Prostate gland (tissue), 2 donors: ENCODE measurements at regions not wholly inside any gene's neighbourhood (a gene's known extent, or its start where the extent isn't known, plus 50 kb on each side); places are given as distances from the start of the nearest gene placed in this dataset.

ENCODE experiments used
- POLR2A ChIP-seq: fragments of 450-650 bp; IDR thresholded peaks from one replicate; pipeline ENCODE4 v1.6.1; 2016; ENCODE audit warnings: antibody characterized with exemption, mild to moderate bottlenecking
- POLR2AphosphoS5 ChIP-seq: sonication (generic); formaldehyde crosslinking; IDR thresholded peaks from one replicate; pipeline ENCODE4 v1.6.1; 2017; ENCODE audit warnings: antibody characterized with exemption
- TF ChIP-seq, protein P1 (sequence below), 4 experiments: fragments of 200-600 bp in 2 of 4; fragments of 450-650 bp in 2 of 4; sonication (generic) in 2 of 4; IDR thresholded peaks; 1 replicate in 3 of 4; 2 replicates in 1 of 4; pipeline ENCODE4 v1.5.1; 2016 to 2019; ENCODE audit warnings: antibody characterized with exemption in 4 of 4, mild to moderate bottlenecking in 2 of 4, moderate library complexity in 2 of 4

DNA sequence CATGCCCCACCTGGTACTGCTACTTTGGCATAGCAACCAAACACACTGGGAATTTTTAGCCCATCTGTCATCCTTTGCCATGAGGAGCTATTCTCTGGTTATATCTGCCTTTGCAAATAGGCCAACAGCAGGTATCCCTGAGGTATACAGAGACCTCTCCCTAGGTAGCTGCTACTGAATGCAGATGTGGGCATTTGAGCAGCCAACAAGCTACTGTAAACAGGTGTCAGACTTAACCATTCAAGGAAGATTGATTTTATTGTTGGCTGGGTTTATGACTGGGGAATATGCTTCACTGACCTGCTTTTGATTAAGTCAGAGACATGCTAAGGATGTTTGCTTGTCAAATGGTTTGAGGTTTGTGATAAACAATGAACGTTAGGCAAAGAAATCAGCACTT lies 183.2 kb downstream of the OXSM start:
- no peak for TF ChIP-seq POLR2AphosphoS5
- TF ChIP-seq, protein P1, sequence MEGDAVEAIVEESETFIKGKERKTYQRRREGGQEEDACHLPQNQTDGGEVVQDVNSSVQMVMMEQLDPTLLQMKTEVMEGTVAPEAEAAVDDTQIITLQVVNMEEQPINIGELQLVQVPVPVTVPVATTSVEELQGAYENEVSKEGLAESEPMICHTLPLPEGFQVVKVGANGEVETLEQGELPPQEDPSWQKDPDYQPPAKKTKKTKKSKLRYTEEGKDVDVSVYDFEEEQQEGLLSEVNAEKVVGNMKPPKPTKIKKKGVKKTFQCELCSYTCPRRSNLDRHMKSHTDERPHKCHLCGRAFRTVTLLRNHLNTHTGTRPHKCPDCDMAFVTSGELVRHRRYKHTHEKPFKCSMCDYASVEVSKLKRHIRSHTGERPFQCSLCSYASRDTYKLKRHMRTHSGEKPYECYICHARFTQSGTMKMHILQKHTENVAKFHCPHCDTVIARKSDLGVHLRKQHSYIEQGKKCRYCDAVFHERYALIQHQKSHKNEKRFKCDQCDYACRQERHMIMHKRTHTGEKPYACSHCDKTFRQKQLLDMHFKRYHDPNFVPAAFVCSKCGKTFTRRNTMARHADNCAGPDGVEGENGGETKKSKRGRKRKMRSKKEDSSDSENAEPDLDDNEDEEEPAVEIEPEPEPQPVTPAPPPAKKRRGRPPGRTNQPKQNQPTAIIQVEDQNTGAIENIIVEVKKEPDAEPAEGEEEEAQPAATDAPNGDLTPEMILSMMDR (IDR thresholded peaks at IDR 0.05), result no peak
- TF ChIP-seq POLR2A, result no peak
